ENCODE measurements at regions not wholly inside any gene's neighbourhood (a gene's known extent, or its start where the extent isn't known, plus 50 kb on each side); places are given as distances from the start of the nearest gene placed in this dataset.
A peak's percentile ranks its signal among the peaks of the same experiment; 100 is the strongest.

DNA sequence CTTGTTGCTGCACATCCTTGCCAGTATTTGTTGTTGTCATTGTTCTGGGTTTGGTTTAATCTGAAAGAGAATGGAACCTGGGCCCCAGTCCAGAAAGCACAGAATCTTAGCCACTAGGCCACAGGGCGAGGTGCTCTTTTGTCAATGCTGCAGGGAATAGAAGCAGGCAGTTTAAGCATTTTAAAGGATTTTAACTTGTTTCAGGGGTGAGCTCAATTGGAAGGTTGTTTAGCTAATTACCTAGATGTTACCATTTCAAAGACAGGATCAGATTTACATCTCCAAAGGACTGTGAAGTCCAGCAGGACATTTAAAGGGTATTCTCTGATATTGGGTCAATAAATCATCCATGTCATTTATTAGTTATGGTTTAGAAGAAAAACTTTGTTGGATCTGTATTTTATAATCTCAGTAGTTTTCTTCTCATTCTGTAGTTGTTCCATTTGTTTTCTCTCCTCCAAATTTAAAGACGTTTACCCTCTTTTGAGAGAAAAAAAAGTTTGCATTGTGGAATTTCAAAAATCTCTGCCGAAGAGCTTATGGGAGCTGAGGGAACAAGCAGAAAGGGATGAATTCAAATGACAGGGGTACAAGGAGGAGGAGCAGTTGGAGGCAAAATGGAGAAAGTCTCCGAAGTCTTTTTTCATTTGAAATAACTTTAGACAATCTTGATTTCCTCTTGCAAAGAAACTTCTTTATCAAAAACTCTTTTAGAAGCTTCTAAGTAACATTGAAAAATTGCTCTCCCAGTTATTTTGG, 57.5 kb upstream of the FAM47C start:
- DNase-seq, result no peak

DNA sequence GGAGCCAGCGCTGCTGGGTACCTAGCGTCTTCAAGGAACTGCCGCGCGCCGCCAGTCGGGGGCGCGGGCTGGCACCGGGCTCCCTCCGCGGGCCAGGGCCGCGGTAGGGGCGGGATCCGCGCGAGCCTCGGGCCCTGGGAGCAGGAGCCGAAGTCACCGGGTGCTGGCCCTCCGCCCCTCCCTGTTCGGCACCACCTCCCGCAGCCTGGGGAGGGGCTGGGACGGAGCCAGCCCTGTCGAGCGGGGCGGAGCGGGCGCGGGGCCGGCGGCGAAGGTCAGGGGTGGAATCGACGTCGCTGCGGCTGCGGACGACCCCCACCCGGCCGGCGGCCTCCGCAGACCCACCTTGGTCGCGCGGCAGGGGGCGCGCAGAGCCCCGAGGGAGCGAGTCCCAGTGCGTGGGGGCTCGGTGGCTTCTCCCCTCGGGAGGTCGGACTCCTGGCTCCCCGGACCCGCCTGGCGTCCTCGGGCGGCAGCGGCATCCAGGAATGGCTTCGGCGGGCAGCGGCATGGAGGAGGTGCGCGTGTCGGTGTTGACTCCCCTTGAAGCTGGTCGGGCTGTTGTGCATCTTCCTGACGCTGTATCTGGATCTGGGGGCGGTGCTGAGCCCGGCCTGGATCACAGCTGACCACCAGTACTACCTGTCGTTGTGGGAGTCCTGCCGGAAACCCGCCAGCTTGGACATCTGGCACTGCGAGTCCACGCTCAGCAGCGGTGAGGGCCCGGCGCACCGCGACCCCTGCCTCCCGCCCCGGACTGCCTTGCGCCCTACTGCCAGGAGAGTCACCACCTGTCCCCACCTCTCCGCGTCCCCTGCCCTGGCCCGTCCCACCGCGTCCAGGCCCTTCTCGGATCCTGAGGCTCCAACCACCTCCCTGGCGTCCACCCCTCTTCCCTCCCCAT, 50.5 kb upstream of the FAM47C start:
- DNase-seq, result peak; percentile 4
